HG02798 (cell line): ENCODE measurements at regions not wholly inside any gene's neighbourhood (a gene's known extent, or its start where the extent isn't known, plus 50 kb on each side); places are given as distances from the start of the nearest gene placed in this dataset.

Source experiments
- ATAC-seq: cut with Tn5 transposase; IDR thresholded peaks from one replicate; pipeline ENCODE4 v1.9.1; 2021; ENCODE audit warnings: mild to moderate bottlenecking; ENCODE audit not compliant: unreplicated experiment, poor library complexity

DNA sequence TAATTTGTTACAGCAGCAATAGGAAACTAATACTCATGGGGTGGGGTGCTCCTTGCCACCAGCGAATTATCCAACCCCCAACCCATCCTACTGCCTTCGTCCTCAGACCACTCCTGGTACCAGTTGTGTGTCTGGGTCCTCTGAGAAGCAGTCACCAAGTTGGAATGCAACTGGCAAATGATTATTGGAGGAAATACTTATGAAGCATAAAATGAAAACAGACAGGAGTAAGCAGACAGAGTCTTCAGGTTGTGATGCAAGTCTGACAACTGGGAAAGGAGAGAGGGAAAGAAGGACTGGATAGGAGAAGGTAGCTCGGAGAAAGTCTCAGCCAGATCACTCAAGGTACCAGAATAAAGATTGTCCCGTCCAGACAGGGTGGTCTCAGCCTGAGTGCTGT is 181.1 kb upstream of the ARID2 start:
- no peak for ATAC-seq

DNA sequence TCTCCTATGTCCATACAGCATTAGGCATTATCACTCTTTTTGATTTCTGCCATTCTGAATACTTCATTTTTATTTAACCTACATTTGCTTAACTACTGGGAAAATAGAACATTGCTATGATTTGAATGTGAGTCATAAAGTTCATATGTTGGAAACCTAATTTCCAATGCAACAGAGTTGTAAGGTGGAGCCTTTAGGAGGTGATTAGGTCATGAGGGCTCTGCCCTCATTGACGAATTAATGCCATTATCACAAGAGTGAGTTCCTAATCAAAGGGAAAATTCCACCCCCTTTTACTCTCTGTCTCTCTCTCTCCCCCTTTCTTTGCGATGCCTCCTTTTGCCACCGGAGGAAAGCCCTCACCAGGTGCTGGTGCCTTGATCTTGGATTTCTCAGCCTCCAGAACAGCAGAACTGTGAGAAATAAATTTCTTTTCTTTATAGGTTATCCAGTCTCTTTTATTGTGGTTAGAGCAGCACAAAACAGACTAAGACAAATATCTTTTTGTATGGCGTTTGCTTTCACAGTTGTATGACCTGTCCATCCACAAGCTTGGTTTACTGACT is 180.1 kb upstream of the ARID2 start:
- ATAC-seq, result no peak

DNA sequence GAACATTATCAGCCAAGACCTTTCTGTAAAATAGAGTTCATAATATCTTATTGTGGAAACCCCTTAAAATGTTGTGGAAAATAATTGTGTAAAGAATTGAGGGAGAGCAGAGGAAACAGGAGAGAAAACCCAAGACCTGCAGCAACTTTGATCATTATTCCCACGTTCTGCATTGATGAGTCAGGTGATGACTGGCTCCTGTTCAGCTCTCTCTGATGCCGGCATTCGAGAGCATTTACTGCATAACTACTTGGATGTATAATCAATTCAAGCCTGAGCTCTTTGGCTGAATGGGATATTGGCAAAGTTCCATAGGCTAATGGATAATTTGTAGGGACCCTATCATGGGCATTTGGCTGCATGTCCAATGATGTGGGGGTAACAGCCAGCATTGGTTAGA is 176.3 kb upstream of the ARID2 start:
- ATAC-seq, result no peak

GRCh38 chr12:45557016-45557415 is 172.5 kb upstream of the ARID2 start:
- ATAC-seq, result no peak

GRCh38 chr12:45558353-45558752 is 171.2 kb upstream of the ARID2 start:
- ATAC-seq, result no peak

DNA sequence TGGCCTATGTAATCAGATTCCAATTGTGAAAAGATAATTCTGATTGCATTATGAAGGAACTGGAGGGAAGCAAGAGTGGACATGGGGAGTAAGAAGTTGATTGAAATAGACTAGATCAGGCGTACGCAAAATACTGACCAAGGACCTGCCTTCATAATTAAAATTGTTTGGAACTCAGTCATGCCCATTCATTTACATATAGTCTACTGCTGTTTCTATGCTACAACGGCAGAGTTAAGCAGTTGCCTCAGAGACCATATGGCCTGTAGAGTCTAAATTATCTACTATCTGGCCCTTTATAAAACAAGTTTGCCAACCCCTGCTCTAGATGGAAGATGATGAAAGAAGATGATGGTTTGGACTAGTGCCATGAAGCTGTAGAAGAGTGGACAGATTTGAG is 170.0 kb upstream of the ARID2 start:
- no peak for ATAC-seq

DNA sequence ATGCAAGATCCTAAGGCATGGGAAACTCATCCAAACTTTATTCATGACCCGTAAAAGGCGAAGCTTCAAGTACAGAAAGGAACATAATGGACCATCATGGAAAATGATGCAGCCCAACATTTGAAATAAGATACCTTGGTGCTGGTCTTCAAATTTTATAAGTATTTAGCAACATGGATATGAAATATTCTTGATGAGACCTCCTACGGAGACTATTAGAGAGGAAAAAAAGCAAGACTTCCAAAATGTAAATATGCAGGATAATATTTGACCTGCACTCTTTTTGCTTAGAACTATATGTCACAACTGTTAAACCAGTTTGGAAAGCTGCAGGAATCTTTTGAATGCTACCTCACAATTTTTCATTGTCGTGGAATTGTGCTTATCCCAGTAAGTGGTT is 168.8 kb upstream of the ARID2 start:
- no peak for ATAC-seq

- no peak for ATAC-seq
These were observed 168.0 kb upstream of the ARID2 start for GRCh38 chr12:45561488-45561887.

GRCh38 chr12:45565590-45565989 is 163.9 kb upstream of the ARID2 start:
- ATAC-seq, result no peak

DNA sequence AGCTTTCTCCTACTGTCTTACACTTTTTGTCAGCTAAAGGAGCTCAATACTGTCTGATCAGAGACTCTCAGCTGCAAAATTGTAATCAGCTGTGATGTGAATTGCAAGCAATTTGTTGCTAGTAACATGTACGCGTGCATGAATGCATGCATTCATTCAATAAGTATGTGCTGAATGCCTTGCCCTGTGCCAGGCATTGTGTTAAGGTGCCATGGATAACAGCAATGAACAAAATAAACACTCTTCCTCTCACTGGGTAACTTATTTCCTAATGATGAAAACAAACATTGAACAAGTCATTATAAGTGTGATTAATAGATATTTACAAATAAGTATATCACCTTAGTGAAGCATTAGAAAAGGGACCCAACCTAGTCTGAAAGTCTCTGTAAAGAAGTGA is 163.2 kb upstream of the ARID2 start:
- ATAC-seq, result no peak

GRCh38 chr12:45568808-45569207 is 160.7 kb upstream of the ARID2 start:
- ATAC-seq, result no peak

GRCh38 chr12:45570501-45570900 is 159.0 kb upstream of the ARID2 start:
- ATAC-seq, result no peak

DNA sequence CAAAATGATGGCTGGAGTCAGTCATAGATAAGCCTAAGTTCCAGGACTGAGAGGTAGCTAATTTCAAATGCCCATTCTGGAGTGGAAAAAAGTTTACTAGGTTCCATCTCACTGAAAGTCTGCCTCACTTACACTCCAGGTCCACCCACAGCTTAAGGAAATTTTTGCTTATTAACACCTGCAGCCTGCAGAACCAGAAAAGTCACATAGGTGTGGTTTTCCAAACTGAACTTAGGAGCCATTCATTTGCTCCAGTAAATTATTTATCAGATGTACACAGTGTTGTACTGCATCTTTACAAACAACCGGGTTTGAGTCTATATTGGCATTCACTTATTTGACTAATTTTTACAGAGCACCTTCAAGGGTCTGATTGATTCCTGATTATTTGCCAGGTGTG is 157.4 kb upstream of the ARID2 start:
- ATAC-seq, result no peak

DNA sequence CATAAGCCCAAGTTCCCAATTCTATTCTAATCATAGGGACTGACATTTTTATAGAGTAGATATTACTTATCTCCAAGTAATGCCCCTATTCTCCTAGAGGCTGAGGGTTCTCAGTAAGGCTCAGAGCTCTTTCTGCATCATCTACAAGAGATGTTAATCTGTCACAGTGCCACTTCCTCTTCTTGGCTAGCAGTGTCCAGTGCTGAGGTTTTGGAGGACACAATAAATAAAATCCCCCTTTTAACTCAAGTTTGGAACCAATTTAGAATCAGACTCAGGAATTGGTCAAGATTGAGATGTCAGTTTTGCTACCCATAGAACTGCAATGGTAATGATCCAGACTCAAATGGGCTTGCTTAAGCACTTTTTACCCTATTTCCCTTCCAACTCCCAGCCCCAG is 154.1 kb upstream of the ARID2 start:
- no peak for ATAC-seq

GRCh38 chr12:45575823-45576475 is 153.6 kb upstream of the ARID2 start:
- peak; percentile 63 for ATAC-seq

- peak; percentile 33 for ATAC-seq
These were observed 151.6 kb upstream of the ARID2 start for GRCh38 chr12:45577844-45578399.

DNA sequence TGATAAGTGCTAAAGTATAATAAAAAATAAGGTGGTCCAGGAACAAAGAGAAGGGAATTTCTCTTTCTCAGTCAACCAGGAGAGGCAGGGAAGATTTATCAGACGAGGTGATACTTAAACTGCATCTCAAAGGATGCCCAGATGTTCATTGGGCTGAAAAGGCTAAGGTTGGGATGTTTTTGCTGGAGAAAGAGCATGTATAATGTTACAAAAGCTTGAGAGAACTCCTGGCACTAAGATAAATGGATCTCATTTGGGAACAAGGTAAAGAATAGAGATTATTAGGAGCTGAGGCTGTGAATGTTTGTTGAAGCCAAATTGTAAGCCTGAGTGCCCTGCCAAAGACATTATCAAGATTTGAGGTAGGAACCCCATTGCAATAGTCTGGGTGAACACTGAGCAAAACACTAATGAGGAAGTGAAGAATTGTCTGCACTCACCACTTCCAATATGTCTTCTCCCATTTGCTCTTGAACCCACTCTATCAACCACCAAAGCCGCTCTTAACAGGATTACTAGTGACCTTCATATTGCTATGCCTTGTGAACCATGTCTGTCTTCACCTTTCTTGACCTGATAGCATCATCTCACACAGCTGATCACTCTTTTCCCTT is 149.0 kb upstream of the ARID2 start:
- ATAC-seq, result no peak

GRCh38 chr12:45581112-45581511 is 148.4 kb upstream of the ARID2 start:
- ATAC-seq, result no peak

GRCh38 chr12:45582536-45582935 is 147.0 kb upstream of the ARID2 start:
- ATAC-seq, result no peak

DNA sequence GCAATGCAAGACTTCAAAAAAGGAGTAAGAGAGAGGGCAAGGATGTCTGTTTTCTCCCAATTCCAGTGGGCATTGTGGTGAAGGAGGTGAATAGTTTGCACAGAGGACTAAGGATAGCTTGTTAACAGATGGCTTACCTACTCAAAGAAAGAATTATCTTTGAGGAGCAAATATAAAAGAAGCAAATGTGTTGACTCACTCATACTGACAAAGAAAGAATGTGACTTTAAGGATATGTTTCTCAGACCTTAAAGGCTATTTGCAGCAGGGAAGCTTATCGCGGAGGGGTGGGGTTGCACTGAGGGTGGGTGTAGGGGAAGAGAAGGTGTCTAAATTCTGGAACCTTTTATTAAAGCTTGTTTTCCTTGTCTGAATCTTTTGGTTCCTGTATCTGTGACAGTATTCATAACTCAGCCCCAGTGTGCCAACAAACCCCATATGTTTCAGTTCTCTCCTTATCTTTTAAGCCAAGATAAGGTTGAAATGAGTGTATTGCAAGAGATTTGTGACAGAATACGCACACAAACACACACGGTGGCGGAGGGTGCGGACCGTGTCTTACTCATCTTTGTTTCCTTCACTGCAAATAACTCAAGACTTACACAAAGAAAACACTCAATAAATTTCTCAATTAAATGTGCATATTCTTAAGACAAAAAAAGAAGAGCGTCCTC is 146.4 kb upstream of the ARID2 start:
- no peak for ATAC-seq

DNA sequence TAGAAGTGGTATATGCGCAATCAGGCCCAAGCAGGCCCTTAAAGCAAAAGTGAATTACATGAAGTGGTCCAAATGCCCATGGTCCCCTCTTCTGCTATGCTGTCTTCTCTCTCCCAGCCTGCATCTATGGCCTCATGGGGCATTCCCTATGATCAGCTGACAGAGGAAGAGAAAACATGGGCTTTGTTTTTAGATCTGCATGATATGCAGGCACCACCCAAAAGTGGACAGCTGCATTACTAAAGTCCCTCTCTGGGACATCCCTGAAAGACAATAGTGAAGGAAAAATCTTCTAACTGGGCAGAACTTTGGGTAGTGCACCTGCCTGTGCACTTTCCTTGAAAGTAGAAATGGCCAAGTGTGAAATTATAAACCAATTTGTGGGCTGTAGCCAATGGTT is 145.2 kb upstream of the ARID2 start:
- ATAC-seq, result no peak
